HFF-Myc (cell line): ENCODE measurements at regions not wholly inside any gene's neighbourhood (a gene's known extent, or its start where the extent isn't known, plus 50 kb on each side); places are given as distances from the start of the nearest gene placed in this dataset.

Experiments used
- DNase-seq: peaks from one replicate; pipeline ENCODE4 v3.0.0-alpha.2; 2011; ENCODE audit warnings: low read depth; ENCODE audit errors: extremely low read depth
- H3K4me3 ChIP-seq: replicated peaks from 2 replicates; pipeline ENCODE4 v1.5.1; 2011; ENCODE audit warnings: low read depth, mild to moderate bottlenecking, control low read depth, low read length
- TF ChIP-seq, protein P1 (sequence below): IDR thresholded peaks from 2 replicates; pipeline ENCODE4 v1.5.1; 2012; ENCODE audit warnings: mild to moderate bottlenecking, low read depth, low read length, control low read depth; ENCODE audit errors: missing control alignments

GRCh38 chr6:165939601-165940290 is 227.9 kb downstream of the TBXT start:
- no peak for DNase-seq
- no peak overlapping the region for H3K4me3 ChIP-seq
- TF ChIP-seq, protein P1, sequence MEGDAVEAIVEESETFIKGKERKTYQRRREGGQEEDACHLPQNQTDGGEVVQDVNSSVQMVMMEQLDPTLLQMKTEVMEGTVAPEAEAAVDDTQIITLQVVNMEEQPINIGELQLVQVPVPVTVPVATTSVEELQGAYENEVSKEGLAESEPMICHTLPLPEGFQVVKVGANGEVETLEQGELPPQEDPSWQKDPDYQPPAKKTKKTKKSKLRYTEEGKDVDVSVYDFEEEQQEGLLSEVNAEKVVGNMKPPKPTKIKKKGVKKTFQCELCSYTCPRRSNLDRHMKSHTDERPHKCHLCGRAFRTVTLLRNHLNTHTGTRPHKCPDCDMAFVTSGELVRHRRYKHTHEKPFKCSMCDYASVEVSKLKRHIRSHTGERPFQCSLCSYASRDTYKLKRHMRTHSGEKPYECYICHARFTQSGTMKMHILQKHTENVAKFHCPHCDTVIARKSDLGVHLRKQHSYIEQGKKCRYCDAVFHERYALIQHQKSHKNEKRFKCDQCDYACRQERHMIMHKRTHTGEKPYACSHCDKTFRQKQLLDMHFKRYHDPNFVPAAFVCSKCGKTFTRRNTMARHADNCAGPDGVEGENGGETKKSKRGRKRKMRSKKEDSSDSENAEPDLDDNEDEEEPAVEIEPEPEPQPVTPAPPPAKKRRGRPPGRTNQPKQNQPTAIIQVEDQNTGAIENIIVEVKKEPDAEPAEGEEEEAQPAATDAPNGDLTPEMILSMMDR = no peak

DNA sequence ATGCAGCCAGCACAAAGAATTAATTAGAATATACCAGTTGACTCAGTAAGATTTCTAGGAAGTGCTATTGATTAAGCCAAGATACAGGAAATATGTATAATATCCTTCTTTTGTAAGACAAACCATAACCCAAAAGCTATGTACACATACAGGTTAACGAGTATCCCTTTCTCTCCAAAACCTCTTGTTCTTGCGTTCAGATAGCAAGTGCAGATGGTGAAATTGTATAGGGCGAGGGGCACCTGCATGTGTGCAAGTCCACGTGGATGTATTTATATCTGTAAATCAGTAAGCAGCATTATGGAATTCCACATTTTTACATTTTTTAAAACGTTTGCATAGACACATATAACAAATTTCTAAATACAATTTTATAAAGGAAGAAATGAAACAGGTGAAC is 228.6 kb downstream of the TBXT start:
- no peak overlapping the region for H3K4me3 ChIP-seq
- TF ChIP-seq, protein P1 = no peak
- DNase-seq = no peak

DNA sequence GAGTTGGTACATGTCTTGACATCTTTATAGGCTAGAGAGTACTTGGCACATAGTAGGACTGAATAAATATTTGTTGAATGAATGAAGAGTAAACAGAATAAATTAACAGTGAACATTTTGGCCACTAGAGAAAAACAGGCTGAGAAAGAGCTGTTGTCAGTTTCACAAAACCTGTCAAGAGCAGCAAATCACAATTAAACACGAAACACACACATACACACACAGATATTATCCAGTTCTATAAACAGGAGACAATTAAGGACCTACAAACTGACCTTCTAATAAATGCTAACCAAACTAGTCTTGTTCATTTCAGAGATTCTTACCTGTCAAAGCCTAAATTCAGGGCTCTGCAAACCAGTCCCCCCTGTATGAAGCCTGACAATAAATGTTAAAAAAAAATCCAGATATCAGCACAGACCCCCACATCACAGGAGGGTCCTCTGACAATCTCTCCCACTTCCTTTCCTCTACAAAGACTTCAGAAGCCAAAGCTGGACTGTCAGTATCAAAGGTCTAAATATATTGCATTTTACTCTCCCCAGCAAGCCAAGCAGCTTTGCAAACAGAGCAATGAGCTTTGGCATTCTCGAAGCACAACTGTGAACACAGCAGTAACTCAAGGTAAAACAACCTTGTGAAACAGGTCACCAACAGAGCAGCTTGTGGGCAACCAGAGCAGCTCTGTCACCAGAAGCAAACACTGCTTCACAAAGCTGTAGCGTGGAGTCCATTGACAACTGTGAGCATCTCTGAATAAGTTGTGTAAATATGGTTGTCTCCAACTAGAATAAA is 229.9 kb downstream of the TBXT start:
- TF ChIP-seq, protein P1 = no peak
- no peak overlapping the region for H3K4me3 ChIP-seq
- no peak for DNase-seq

- TF ChIP-seq, protein P1 = no peak
- no peak overlapping the region for H3K4me3 ChIP-seq
- no peak for DNase-seq
Observed at GRCh38 chr6:165936660-165937059, 231.0 kb downstream of the TBXT start.

DNA sequence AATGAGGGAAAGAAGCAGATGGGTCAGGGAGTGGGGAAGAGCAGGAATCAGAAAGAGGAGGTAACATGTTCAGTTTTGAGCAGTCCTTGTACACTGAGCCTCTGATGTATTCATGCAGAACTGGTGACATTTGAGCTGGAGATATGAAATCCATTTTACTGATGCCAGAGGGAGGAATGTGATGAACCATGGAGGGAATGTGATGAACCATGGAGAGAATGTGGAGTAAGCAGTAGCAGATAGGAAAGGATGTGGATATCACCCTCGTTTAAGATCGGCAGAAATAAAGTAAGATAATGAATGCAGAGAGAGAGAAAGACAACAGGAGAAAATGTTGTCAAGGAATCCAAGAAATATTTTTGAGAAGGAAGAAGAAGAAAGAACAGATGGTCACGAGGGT is 231.6 kb downstream of the TBXT start:
- DNase-seq = no peak
- no peak overlapping the region for H3K4me3 ChIP-seq
- TF ChIP-seq, protein P1 = no peak

- DNase-seq = no peak
- TF ChIP-seq, protein P1 = no peak
- no peak overlapping the region for H3K4me3 ChIP-seq
Observed at GRCh38 chr6:165931675-165932074, 236.0 kb downstream of the TBXT start.
